ENCODE measurements at regions not wholly inside any gene's neighbourhood (a gene's known extent, or its start where the extent isn't known, plus 50 kb on each side); places are given as distances from the start of the nearest gene placed in this dataset.

DNA sequence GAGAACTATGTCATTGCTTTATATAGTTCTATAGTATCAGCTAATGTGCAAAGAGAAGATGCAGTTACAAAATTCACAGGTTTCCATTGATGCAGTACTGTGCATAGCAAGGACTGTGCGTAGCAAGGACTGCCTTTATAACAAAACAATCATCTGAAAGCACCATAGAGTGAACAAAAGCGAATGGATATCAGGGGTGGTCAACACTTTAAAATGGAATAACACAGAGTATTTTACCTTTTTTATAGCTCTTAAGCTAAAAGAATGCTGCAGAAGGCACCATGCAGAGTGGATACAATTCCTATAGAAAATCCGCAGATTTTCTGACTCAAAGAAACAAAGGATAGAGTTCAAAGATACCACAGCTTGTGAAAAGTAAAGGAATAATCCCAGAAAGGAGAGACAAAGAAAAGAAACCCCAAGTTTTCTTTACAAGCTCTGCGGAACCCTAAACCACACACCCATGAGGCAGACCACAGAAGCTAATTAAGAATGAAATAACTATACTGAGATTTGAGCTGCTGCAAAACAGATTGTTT, 229.9 kb upstream of the DTNA start:
- TF ChIP-seq GATA2 (IDR thresholded peaks at IDR 0.05; ENCODE audit: low read depth, low read length), result no peak
- TF ChIP-seq GATA3 (IDR thresholded peaks at IDR 0.05; ENCODE audit: low read depth, low read length), result no peak
